Ascending aorta (tissue), 2 donors: ENCODE measurements at regions not wholly inside any gene's neighbourhood (a gene's known extent, or its start where the extent isn't known, plus 50 kb on each side); places are given as distances from the start of the nearest gene placed in this dataset.

ENCODE experiments used
- DNase-seq, 2 donors: peaks; one replicate each; pipeline ENCODE4 v3.0.0-alpha.2; 2019; ENCODE audit warnings: low spot score in 2 of 2
- H3K27ac ChIP-seq, 2 donors: fragments of 200-600 bp; sonication (generic); one replicate each; pipeline ENCODE4 v1.5.1; 2016 to 2017; ENCODE audit warnings: mild to moderate bottlenecking in 1 of 2
- H3K27me3 ChIP-seq: fragments of 200-600 bp; sonication (generic); one replicate; pipeline ENCODE4 v1.5.1; 2017
- H3K36me3 ChIP-seq, 2 donors: fragments of 200-600 bp; sonication (generic); one replicate each; pipeline ENCODE4 v1.5.1; 2016
- H3K4me1 ChIP-seq, 2 donors: fragments of 200-600 bp; sonication (generic); one replicate each; pipeline ENCODE4 v1.5.1; 2016 to 2017; ENCODE audit warnings: mild to moderate bottlenecking in 1 of 2
- H3K4me3 ChIP-seq, 2 donors: fragments of 200-600 bp; sonication (generic); one replicate each; pipeline ENCODE4 v1.5.1; 2016 to 2017; ENCODE audit warnings: mild to moderate bottlenecking in 1 of 2
- H3K9me3 ChIP-seq, 2 donors: fragments of 200-600 bp; sonication (generic); one replicate each; pipeline ENCODE4 v1.5.1; 2016
- intact Hi-C: fragments of 100-400 bp; cut with DNase I; formaldehyde crosslinking; loops from one replicate; pipeline ENCODE4 v1.15.1; 2023
- TF ChIP-seq, protein P1 (sequence below), 3 experiments: fragments of 200-600 bp in 2 of 3; fragments of 450-650 bp in 1 of 3; sonication (generic) in 2 of 3; IDR thresholded peaks; one replicate each; pipeline ENCODE4 v1.5.1; 2016 to 2019; ENCODE audit warnings: antibody characterized with exemption in 3 of 3, mild to moderate bottlenecking in 1 of 3, moderate library complexity in 1 of 3

DNA sequence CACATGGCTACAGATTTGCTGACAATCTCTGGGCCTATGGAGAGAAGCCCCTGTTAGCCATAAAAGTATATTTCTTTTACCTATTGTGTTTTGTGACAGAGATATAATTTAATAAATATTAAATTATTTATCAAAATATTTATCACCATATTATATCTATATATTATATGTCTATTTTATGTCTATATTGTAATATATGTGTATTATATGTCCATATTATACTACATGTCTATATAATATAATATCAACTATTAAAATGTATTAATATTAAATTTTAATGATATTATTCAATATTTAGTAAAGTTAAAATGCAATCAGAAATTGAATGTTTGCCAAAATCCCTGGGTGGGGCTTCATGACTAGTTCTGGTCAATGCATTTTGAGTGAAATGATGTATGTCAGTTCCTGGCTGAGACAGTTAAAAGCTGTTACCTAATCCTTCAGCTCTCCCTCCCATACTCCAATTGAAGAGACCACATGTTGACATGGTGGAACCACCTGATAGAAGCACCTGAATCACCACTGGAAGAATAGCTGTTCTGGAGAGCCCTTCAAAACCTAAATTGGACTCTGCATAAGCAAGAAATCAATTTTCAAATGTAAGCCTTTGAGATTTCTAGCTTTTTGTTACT lies 357.3 kb upstream of the DDHD1 start:
- Histone ChIP-seq H3K4me3 (no peak overlapping the region), H3K27ac (no peak overlapping the region), H3K27me3 (no peaks in the 10 kb centered on the region), H3K4me1 (no peaks in the 10 kb centered on the region), H3K9me3 (no peaks in the 10 kb centered on the region), H3K36me3 (no peaks in the 10 kb centered on the region)
- no peak for DNase-seq
- intact Hi-C loops, result no loop called here
- TF ChIP-seq, protein P1, sequence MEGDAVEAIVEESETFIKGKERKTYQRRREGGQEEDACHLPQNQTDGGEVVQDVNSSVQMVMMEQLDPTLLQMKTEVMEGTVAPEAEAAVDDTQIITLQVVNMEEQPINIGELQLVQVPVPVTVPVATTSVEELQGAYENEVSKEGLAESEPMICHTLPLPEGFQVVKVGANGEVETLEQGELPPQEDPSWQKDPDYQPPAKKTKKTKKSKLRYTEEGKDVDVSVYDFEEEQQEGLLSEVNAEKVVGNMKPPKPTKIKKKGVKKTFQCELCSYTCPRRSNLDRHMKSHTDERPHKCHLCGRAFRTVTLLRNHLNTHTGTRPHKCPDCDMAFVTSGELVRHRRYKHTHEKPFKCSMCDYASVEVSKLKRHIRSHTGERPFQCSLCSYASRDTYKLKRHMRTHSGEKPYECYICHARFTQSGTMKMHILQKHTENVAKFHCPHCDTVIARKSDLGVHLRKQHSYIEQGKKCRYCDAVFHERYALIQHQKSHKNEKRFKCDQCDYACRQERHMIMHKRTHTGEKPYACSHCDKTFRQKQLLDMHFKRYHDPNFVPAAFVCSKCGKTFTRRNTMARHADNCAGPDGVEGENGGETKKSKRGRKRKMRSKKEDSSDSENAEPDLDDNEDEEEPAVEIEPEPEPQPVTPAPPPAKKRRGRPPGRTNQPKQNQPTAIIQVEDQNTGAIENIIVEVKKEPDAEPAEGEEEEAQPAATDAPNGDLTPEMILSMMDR (IDR thresholded peaks at IDR 0.05), result no peak

- H3K4me3 ChIP-seq, result no peak overlapping the region
- H3K9me3 ChIP-seq, result no peaks in the 10 kb centered on the region
- no peaks in the 10 kb centered on the region for H3K27me3 ChIP-seq
- peak in 1 of 2 donors; percentile 72 for DNase-seq
- H3K36me3 ChIP-seq, result no peaks in the 10 kb centered on the region
- no peaks in the 10 kb centered on the region for H3K4me1 ChIP-seq
- intact Hi-C loops, result no loop called here
- H3K27ac ChIP-seq, result peak overlapping the region in 1 of 2 donors; percentile 34
- TF ChIP-seq, protein P1 (IDR thresholded peaks at IDR 0.05), result no peak
These were observed 356.4 kb upstream of the DDHD1 start for GRCh38 chr14:53509276-53510244.

DNA sequence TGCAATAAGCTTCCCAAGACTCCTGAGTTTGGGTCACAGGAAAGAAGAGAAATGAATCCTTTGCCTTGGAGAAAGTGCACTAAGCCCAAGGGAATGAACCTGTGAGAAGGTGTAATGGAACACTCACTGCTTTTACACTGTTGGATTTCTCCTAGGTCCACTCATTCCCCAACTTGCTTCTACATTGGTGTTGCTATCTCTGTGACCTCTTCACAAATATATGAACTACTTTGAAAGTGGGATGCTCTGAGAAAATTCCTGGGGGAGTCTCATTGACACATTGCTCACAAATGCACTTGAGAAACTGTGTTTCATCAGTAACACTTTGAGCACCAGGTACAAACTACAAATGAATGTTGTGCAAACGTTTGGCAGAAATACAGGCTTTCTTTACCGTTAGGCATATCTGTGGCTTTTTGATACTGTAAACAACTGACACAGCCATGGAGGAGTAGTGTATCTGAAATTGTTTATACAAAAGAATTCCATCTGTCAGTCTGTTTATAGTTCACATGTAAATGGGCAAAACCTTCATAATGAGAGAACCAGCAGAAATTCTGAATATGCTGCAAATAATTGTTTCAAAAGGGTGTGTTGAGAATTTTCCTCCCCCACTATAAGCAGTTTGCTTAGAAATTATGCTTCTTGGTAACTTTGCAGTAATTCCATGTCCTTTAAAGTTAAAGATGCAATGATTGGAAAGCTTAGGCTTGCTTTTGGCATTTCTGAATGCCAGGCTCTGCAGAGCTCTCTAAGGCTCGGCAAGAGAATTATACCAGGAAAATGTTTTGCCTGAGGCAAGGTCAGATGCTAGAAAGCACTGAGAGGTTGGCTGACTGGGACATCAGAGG lies 348.5 kb upstream of the DDHD1 start:
- Histone ChIP-seq H3K4me1 (no peaks in the 10 kb centered on the region), H3K27me3 (no peaks in the 10 kb centered on the region), H3K27ac (no peak overlapping the region), H3K4me3 (no peak overlapping the region), H3K36me3 (no peaks in the 10 kb centered on the region), H3K9me3 (peaks cover 0 to 15% of the 10 kb centered on the region in 2 donors)
- TF ChIP-seq, protein P1 (IDR thresholded peaks at IDR 0.05), result no peak
- no peak for DNase-seq
- intact Hi-C loops, result no loop called here

GRCh38 chr14:53500191-53500590 lies 347.1 kb upstream of the DDHD1 start:
- Histone ChIP-seq H3K27ac (no peak overlapping the region), H3K36me3 (no peaks in the 10 kb centered on the region), H3K4me1 (no peaks in the 10 kb centered on the region), H3K9me3 (peaks cover 0 to 15% of the 10 kb centered on the region in 2 donors), H3K4me3 (no peak overlapping the region), H3K27me3 (no peaks in the 10 kb centered on the region)
- TF ChIP-seq, protein P1 (IDR thresholded peaks at IDR 0.05), result no peak
- no peak for DNase-seq
- intact Hi-C loops, result no loop called here

- H3K9me3 ChIP-seq, result peaks cover 0 to 6% of the 10 kb centered on the region in 2 donors
- intact Hi-C loops, result no loop called here
- no peaks in the 10 kb centered on the region for H3K36me3 ChIP-seq
- TF ChIP-seq, protein P1 (IDR thresholded peaks at IDR 0.05), result no peak
- H3K4me1 ChIP-seq, result no peaks in the 10 kb centered on the region
- no peak overlapping the region for H3K4me3 ChIP-seq
- no peaks in the 10 kb centered on the region for H3K27me3 ChIP-seq
- no peak for DNase-seq
- H3K27ac ChIP-seq, result no peak overlapping the region
These were observed 343.5 kb upstream of the DDHD1 start for GRCh38 chr14:53496668-53497067.
